HUDEP-2 (cell line): ENCODE measurements at regions not wholly inside any gene's neighbourhood (a gene's known extent, or its start where the extent isn't known, plus 50 kb on each side); places are given as distances from the start of the nearest gene placed in this dataset.
"Not testable (repeated sequence)": the region's sequence is repeated elsewhere in the genome, so short reads cannot be mapped to it uniquely, and the experiment has no call there.

Experiments used
- DNase-seq, 76 experiments: peaks; one replicate each; lab custom pipeline; 2025; ENCODE audit not compliant: unreplicated experiment in 76 of 76; lab: John Stamatoyannopoulos, UW

- not testable (repeated sequence) for DNase-seq
These were observed 81.5 kb downstream of the TRIM69 start for GRCh38 chr15:44817797-44818196.

DNA sequence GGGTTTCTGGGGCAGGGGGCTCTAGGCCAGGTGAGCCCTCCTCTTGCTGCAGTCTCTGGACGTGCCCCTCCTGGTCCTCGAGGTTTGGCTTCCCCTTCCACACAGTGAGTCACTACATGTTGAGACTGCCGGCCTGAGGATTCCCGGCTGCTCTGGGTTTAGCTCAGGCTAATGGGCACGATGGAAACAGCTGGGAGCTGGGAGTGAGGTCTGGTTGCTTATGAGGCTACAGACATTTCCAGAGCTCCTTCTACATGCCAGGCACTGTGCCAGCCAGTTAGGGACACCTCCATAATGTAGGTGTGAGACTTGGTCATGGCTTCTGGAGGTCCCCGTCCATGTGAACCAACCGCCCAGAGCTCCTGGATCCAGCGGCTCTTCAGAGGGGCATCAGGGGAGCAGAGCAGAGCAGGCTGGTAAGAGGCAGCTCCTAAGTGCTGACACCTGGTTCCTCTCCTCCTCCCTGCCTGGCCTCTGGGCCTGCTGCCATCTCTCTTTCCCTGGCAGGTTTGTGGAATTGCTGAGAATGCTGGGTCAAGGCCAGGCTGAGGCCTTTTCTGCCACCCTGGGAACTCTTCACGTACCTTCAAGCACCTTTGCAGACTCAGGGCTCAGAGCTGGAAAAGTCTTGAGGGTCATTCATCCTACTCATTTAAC lies 83.1 kb downstream of the TRIM69 start:
- DNase-seq: not testable (repeated sequence)

- not testable (repeated sequence) for DNase-seq
These were observed 84.2 kb downstream of the TRIM69 start for GRCh38 chr15:44820535-44820934.

- DNase-seq: not testable (repeated sequence)
These were observed 84.6 kb downstream of the TRIM69 start for GRCh38 chr15:44820967-44821366.

DNA sequence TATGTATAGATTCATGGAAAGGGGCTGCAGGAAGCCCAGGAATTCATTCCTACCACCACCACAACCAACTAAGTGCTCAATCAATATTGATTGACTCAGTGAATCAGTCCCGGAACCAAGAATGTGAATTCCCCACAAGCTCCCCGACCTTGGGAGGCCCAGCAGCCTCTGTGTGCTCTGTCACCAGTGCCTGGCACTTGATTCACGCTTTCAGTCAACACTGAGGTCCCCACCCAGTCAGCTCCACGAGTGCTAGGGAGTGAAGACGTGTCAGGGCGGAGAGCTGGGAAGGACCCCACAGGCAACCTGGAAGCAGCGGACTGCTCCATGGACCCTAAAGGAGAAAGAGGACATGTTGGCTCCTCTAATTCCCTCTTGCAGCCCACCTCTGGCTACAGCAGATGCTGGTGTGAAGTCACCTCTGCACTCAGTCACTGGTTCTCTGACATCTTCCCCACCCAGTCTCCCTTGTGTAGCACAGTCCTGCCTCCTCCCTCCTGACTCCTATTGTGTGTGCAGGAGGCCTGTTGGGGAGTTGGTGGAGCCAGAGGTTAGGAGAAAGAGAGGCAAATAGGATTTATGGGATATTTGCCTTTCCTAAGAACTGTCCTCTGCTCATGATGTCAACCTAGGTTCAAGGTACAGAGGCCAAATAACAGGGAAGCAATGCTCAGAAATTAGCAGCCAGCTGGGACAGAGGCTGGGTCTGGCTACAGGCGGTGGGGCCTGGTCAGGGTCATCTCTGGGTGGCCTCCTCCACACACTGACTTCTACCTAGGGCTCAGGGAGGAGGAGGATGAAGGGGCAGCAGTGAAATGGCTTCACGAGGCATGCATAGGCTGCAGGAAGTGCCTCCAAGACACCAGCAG lies 88.2 kb downstream of the TRIM69 start:
- DNase-seq: not testable (repeated sequence)

DNA sequence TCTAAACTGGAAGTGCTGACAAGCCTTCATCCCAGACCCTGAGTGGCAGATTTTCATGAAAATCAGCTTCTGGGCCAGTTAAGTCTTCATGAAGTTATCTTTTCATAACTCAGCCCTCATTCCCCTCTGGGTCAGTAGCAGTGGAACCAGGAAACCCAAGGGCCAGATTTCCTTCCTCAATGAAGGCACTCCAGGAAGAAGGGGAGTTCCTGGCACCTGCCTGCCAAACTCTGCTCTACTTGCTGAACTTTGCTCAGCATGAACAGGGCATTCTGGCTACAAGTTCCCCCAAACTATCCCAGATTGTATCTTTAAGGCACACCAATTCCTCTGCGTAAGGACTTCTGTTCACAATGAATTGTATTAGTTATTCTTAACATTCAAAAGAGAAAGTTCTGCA lies 90.3 kb downstream of the TRIM69 start:
- DNase-seq: not testable (repeated sequence)

DNA sequence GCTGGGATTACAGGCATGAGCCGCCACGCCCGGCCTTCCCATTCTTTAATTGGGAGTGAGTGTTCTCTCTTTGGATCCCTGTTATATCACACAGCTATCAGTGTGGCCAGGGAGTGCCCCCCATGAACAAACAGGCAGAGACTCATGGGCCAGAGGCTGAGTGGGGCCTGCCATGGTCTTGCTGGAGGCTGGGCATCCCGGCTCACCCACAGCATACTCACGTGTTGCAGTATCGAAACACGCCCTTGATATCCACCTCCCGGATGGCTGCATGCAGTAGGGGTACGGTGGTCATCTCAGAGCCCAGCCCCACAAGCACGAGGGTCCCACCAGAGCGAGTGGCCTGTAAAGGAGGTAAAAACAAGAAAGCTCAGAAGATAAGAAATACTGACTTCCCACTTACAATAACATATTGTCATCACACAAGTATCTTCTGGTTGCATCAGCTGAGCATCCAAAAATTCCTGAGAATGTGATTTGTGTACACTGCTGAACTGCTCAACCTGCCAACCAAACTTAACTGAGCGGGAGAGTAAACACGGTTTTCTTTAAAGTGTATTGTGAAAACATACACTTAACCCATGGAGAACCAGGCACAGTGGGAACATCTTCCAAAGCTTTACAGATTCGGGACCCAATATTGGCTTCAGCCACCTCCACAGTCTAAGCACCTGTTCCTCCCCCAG lies 92.0 kb downstream of the TRIM69 start:
- not testable (repeated sequence) for DNase-seq

GRCh38 chr15:44829150-44829549 lies 92.8 kb downstream of the TRIM69 start:
- not testable (repeated sequence) for DNase-seq

DNA sequence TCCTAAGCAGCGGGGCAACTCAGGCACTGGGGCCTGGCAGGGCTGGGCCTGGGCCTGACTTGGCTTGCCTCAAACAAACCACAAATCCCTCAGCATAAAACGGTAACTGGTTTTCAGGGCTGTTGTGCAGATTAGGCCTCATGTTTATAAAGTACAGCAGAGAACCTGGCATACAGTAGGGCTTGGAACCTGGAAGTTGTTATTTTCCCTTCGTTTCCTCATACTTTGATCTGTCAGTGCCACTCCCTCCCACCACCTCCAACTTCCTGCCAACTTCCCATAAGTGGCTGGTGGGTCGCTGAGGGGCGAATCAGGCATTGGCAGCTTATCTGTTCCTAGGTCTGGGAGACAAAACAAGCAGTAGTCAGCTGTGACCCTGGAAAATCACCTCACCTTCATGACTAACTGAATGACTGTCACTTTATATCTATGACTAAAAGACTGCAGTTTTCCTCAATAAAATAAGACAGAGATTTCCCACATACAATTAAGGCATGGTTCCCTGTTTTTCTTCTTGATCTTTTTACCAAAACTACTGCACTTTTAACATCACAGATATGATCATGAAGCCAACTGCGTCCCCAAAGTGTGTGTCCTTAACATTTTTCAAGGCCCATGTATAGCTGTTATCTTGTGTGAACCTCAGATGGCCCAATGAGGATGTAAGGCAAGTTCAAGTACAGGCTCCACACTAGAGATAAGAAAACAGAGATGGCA lies 94.5 kb downstream of the TRIM69 start:
- peak in 7 of 76 experiments; percentile 5 to 21 (median 12) for DNase-seq

GRCh38 chr15:44831409-44831741 lies 95.0 kb downstream of the TRIM69 start:
- DNase-seq: not testable (repeated sequence)

GRCh38 chr15:44832133-44832532 lies 95.8 kb downstream of the TRIM69 start:
- not testable (repeated sequence) for DNase-seq

DNA sequence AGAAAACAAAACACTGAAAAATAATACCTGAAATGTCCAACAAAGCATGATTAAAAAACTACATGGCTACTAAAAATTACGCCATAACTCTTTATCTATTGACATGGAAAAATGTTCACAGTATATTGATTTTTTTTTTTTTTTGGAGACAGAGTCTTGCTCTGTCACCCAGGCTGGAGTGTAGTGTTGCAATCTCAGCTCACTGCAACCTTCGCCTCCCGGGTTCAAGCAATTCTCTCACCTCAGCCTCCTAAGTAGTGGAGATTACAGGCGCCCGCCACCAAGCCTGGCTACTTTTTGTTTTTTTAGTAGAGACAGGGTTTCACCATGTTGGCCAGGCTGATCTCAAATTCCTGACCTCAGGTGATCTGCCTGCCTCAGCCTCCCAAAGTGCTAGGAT lies 96.8 kb downstream of the TRIM69 start:
- not testable (repeated sequence) for DNase-seq

GRCh38 chr15:44833761-44834160 lies 97.4 kb downstream of the TRIM69 start:
- DNase-seq: not testable (repeated sequence)

GRCh38 chr15:44835082-44835481 lies 98.8 kb downstream of the TRIM69 start:
- not testable (repeated sequence) for DNase-seq

GRCh38 chr15:44836094-44836493 lies 99.8 kb downstream of the TRIM69 start:
- DNase-seq: no peak

DNA sequence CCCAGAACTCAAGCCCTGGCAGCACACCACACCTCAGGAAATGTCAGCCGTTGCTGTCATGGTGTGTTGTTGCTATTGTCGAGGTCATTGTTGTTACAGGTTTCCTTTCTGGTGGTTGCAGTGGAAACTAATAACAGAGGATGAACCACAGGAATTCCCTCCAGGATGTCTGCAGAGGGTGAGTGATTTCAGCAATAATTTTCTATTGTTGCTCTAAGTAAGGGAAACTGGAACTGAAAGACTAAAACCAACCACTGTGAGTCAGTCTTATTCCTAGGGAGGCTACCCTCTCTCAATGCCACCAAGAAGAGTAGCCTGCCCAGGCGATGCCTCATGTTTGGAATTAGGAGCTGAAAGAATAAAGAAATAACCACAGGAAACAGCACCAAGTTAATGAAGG lies 102.6 kb downstream of the TRIM69 start:
- not testable (repeated sequence) for DNase-seq

- not testable (repeated sequence) for DNase-seq
These were observed 105.4 kb downstream of the TRIM69 start for GRCh38 chr15:44841762-44842161.

GRCh38 chr15:44842883-44843282 lies 106.6 kb downstream of the TRIM69 start:
- not testable (repeated sequence) for DNase-seq

DNA sequence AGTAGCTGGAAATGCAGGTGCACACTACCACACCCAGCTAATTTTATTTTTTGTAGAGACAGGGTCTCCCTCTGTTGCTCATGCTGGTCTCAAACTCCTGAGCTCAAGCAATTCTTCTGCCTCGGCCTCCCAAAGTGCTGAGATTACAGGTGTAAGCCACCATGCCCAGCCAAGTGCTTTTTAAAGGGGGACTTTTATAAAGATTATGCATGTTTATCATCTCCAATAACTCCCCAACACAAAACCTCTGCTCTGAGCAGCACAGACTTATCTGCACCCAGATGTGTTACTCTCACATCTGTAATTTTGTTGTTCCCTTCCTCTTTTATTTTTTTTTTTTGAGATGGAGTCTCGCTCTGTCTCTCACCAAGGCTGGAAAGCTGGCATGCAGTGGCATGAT lies 108.6 kb downstream of the TRIM69 start:
- DNase-seq: not testable (repeated sequence)

DNA sequence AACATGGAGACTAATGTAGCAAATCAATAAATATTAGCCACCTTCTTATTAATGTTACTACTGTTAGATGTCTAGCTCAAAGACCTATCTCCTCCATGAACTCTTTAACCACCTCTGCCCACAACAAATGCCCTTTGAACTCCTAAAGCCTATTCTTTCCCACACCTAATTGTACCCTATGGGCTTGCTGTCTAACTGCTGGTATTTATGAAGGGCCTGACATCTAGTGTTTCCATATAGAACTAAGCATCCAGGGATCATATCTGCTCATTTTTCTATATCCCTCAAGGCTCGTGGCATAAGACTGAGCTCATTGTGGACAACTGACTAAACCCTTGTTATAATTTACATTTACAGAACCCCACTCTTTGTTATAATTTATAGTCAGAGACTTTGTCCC lies 109.8 kb downstream of the TRIM69 start:
- DNase-seq: not testable (repeated sequence)

DNA sequence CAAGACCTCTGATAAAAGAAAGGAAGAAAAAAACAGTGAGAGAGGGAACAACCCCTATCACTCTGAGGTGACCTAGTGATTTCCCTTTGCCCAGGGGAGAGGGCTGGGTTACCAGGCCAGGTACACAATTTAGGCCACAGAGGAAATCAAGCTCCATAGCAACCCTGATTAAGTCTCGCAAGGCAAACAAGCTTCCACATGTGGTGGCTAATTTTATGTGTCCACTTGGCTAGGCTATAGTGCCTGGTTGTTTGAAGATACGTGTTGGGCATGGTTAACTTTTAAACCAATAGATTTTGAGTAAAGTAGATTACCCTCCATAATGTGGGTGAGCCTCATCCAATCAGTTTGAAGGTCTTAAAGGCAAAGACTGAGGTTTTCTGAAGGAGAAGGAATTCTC lies 108.9 kb upstream of the TERB2 start:
- not testable (repeated sequence) for DNase-seq
